Stimulated activated CD8-positive, alpha-beta memory T cell treated with anti-CD3 and anti-CD28 coated beads, Interleukin-4, amount 100 ng/mL, for 48 hours (primary cell): ENCODE measurements at regions not wholly inside any gene's neighbourhood (a gene's known extent, or its start where the extent isn't known, plus 50 kb on each side); places are given as distances from the start of the nearest gene placed in this dataset.
"Not testable (repeated sequence)": the region's sequence is repeated elsewhere in the genome, so short reads cannot be mapped to it uniquely, and the experiment has no call there.

ENCODE experiments used
- DNase-seq: peaks from one replicate; pipeline ENCODE4 v3.0.0-alpha.2; 2020

GRCh38 chr1:232149287-232150201, 480.4 kb downstream of the SIPA1L2 start:
- DNase-seq = no peak

GRCh38 chr1:232147215-232147614, 482.7 kb downstream of the SIPA1L2 start:
- DNase-seq = no peak

GRCh38 chr1:232146514-232146913, 483.4 kb downstream of the SIPA1L2 start:
- DNase-seq = no peak

GRCh38 chr1:232145768-232146167, 484.2 kb downstream of the SIPA1L2 start:
- no peak for DNase-seq

DNA sequence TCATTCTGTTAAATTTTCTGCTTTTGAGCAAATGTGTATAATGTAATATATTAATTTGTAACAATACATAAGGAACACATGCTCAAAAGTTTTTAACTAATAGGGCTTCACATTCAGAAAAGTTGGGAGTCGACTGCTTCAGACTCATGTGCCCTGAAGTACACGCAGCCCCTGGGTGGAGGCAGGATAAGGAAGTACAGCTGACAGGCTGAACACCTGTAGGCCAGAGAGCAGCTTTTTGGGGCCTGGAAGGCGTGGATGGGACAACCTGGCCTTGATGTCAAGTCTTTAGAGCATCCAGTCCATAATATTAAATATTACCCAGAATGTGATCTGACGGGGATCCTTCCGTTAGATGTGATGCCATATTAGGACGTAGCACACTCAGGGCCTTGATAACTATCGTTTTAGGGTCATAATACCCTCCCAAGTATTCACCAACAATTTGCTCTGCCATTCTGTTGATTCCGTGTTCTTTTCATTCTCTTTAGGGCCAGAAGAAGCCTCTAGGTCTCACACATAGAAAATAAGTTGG, 485.2 kb downstream of the SIPA1L2 start:
- DNase-seq = no peak

- no peak for DNase-seq
Measured at GRCh38 chr1:232143315-232143886, 486.5 kb downstream of the SIPA1L2 start.

DNA sequence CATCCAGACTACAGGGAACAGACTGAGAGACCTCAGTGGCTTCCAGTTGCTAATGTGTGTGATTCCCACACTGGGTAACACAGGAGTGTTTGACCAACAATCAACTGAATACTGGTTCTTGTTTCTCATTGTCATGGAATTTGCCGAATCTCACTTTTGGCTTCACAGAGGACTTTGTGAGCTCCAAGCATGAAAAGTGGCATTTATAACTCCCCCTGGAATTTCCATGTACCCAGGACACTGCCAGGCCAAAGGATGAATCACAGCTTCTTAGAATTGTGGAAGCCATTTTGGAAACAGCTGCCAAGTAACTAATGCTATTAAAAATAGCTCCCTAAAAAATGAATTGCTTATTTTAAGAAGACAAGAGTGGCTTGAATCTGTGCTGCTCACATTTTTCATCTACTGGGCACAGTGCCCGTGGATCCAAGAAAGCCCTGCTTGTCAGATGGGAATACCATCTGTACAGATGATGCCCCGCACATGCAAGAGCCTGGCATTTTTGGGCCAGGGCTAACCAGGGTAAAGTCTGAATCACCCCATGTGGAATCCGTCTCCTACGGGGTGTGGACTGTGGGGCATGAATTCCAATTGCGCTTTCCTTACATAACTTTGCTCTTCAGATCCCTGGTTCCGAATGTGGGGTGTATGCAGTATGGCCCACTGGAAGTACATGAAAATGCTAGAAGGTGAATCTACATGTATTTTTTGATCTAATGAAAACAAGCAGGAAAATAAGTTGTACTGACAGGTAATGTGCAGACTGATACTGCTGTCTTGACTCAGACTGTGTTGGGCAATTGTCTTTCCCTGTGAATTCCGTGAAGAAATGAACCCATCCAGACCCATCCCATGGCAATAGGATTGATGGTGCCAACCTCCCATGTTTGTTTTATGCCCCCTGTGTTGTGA, 487.3 kb downstream of the SIPA1L2 start:
- DNase-seq = no peak

DNA sequence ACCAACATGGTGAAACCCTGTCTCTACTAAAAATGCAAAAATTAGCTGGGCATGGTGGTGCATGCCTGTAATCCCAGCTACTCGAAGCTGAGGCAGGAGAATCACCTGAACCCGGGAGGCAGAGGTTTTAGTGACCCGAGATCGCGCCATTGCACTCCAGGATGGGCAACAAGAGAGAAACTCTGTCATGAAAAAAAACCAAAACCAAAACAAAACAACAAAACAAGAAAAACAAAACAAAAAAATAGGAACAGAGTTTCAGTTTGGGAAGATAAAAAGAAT, 488.8 kb downstream of the SIPA1L2 start:
- DNase-seq = not testable (repeated sequence)

GRCh38 chr1:232140419-232141166, 489.3 kb downstream of the SIPA1L2 start:
- no peak for DNase-seq

DNA sequence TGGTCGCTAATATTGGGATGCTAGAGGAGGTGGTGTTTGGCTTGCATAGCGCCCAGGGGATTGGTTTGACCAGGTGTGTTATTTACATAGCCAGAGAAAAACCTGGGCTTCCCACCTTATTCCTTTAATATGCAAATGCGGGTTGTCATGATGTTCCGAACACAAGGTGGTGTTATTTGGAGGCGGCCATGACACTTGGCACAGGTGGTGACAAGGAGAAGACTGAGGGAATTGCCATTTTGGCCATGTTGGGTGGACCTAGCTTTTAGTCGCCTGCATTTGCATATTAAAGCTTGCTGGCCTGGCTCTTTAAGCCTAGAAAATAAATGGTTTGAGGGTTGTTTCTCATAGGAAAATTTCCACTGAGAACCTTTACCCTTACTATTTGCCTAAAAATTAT, 490.5 kb downstream of the SIPA1L2 start:
- DNase-seq = no peak

GRCh38 chr1:232138044-232138443, 491.9 kb downstream of the SIPA1L2 start:
- DNase-seq = no peak

- no peak for DNase-seq
Measured at GRCh38 chr1:232137066-232137465, 492.9 kb downstream of the SIPA1L2 start.

DNA sequence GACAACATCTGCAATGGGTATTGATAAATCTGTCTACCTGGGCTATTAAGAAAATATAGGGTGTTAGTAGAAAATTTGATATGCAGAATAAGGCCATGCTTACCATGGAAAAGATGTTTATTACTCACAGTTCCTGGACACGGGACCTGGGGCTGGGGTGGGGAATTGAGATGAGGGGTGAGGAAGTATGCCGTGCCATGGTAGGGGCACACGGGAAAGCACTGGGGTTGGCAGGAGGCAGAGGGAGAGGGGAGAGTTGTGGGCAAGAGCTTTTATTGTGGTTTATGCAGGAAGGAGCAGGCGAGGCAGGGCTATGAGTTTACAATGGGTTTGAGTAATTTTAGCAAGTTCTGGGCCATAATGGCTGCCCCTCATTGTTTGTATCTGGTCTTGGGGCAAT, 493.8 kb downstream of the SIPA1L2 start:
- no peak for DNase-seq

DNA sequence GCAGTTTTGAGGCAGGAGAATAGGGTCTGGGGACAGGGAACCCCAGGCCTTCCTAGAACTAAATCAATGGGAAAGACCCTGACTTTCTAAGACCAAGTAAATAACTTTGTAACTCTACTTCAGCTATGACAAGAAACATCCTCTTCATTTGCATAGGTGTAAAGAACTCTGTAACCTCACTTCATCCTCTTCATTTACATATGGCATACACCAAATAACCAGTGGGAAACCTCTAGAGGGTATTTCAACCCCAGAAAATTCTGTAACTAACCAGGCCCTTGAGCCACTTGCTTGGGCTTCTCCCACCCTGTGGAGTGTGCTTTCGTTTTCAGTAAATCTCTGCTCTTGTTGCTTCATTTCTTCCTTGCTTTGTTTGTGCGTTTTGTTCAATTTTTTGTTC, 495.6 kb downstream of the SIPA1L2 start:
- DNase-seq = no peak

- DNase-seq = no peak
Measured at GRCh38 chr1:232132572-232132971, 497.4 kb downstream of the SIPA1L2 start.

- no peak for DNase-seq
Measured at GRCh38 chr1:232131715-232132391, 498.1 kb downstream of the SIPA1L2 start.

DNA sequence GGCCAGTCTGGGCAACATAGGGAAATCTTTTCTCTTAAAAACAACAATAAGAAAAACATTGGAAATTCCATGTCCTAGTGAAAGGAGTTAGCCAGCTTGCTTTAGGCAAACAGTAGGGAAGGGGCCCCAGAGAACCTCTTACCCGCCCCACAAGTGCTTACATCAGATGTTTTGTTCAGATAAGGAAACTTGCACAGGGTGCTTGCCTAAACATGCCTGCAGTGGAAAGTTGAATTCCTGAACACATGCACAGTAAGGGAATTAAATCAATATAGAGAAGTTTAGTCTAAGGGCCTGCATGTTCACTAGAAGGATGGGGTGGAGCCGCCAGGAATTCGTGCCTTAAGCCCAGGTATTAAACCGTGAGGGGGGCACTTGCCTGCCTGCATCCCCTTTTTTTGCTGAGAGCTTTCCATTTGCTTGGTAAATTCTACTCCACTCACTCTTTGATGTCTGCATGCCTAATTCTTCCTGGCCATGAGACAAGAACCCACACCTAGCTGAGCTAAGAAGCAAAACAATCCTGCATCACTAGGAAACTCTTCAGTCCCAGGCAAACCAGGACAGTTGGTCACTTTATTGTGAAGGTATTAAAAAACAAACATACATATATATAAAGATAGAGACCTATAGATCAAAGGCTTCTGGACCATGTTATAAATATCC, 499.0 kb downstream of the SIPA1L2 start:
- DNase-seq = no peak

DNA sequence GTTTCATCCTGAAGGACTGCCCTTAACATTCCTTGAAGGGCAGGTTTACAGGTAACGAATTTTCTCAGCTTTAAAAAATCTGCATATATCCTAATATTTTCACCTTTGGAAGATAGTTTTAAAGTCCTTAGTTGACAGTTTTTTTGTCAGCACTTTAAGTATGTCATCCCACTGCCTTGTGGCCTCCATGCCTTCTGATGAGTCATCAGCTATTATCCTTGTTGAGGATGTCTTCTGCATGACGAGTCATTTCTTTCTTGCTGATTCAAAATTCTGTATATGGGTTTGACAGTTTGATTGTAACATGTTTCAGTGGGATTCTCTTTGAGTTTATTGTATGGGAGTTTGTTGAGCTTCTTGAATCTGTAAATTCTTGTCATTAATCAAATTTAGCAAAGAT, 500.6 kb downstream of the DISC1 start:
- DNase-seq = no peak

GRCh38 chr1:232123775-232124659, 497.4 kb downstream of the DISC1 start:
- no peak for DNase-seq

DNA sequence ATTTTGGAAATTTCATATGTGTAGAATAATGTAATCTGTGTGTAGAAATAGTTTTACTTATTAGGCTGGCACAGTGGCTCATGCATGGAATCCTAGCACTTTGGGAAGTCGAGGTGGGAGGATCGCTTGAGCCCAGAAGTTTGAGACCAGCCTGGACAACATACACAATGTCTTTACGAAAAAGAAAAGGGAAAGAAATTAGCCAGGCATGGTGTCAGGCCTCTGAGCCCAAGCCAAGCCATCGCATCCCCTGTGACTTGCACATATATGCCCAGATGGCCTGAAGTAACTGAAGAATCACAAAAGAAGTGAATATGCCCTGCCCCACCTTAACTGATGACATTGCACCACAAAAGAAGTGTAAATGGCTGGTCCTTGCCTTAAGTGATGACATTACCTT, 491.3 kb downstream of the DISC1 start:
- DNase-seq = not testable (repeated sequence)
